NCI-H1417 treated with DMSO at 0.1 percent for 48 hours (cell line): ENCODE measurements at regions not wholly inside any gene's neighbourhood (a gene's known extent, or its start where the extent isn't known, plus 50 kb on each side); places are given as distances from the start of the nearest gene placed in this dataset.

ENCODE experiments used
- DNase-seq: peaks from one replicate; lab custom pipeline; 2025; lab: John Stamatoyannopoulos, UW

GRCh38 chr18:44423814-44424644 is 256.7 kb upstream of the SETBP1 start:
- DNase-seq = peak; percentile 64

- no peak for DNase-seq
Observed at GRCh38 chr18:44424645-44425035, 256.0 kb upstream of the SETBP1 start.

- no peak for DNase-seq
Observed at GRCh38 chr18:44425161-44425560, 255.5 kb upstream of the SETBP1 start.

GRCh38 chr18:44437603-44438002 is 243.1 kb upstream of the SETBP1 start:
- no peak for DNase-seq

- no peak for DNase-seq
Observed at GRCh38 chr18:44450226-44450625, 230.5 kb upstream of the SETBP1 start.

- DNase-seq = no peak
Observed at GRCh38 chr18:44452346-44452745, 228.3 kb upstream of the SETBP1 start.

GRCh38 chr18:44453505-44453904 is 227.2 kb upstream of the SETBP1 start:
- DNase-seq = no peak

GRCh38 chr18:44458777-44459176 is 221.9 kb upstream of the SETBP1 start:
- no peak for DNase-seq

- DNase-seq = no peak
Observed at GRCh38 chr18:44464398-44465180, 216.1 kb upstream of the SETBP1 start.

- DNase-seq = no peak
Observed at GRCh38 chr18:44465381-44465841, 215.3 kb upstream of the SETBP1 start.

- no peak for DNase-seq
Observed at GRCh38 chr18:44466997-44467396, 213.7 kb upstream of the SETBP1 start.

- DNase-seq = no peak
Observed at GRCh38 chr18:44467718-44468117, 213.0 kb upstream of the SETBP1 start.

- DNase-seq = no peak
Observed at GRCh38 chr18:44473394-44474066, 207.2 kb upstream of the SETBP1 start.

- no peak for DNase-seq
Observed at GRCh38 chr18:44474067-44474411, 206.6 kb upstream of the SETBP1 start.

- no peak for DNase-seq
Observed at GRCh38 chr18:44474591-44474990, 206.1 kb upstream of the SETBP1 start.

GRCh38 chr18:44482761-44483160 is 197.9 kb upstream of the SETBP1 start:
- DNase-seq = no peak

GRCh38 chr18:44495151-44495550 is 185.5 kb upstream of the SETBP1 start:
- DNase-seq = no peak

GRCh38 chr18:44497311-44497710 is 183.4 kb upstream of the SETBP1 start:
- no peak for DNase-seq

- no peak for DNase-seq
Observed at GRCh38 chr18:44497757-44498490, 182.8 kb upstream of the SETBP1 start.

GRCh38 chr18:44500808-44501610 is 179.7 kb upstream of the SETBP1 start:
- no peak for DNase-seq

GRCh38 chr18:44502221-44502620 is 178.5 kb upstream of the SETBP1 start:
- no peak for DNase-seq
